ENCODE measurements at regions not wholly inside any gene's neighbourhood (a gene's known extent, or its start where the extent isn't known, plus 50 kb on each side); places are given as distances from the start of the nearest gene placed in this dataset.

DNA sequence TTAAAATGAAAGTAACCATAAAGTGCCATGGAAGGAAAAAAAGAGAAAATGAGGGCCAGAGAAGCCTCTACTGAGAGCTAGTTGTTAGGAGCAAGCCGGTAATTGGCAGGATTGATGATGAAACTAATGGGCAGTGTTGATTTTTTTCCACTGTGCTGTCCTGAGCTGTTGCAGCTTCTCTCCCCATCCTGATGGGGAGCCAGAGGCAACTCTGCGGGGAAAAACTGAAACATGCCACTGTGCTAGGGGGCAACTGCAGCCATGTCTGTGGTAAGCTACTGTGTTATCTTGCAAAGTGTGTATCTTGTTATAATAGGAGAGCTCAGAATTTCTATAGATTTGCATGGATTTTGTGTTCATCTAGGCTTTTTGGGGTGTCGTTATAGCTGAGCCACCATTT lies 487.9 kb downstream of the STK39 start:
- TF ChIP-seq CTCF (IDR thresholded peaks at IDR 0.05) (no peak), POLR2A (IDR thresholded peaks at IDR 0.05) (no peak), POLR2AphosphoS5 (IDR thresholded peaks at IDR 0.05) (no peak)
